Calu3 (cell line): ENCODE measurements at regions not wholly inside any gene's neighbourhood (a gene's known extent, or its start where the extent isn't known, plus 50 kb on each side); places are given as distances from the start of the nearest gene placed in this dataset.

Experiments
- BruUV-seq: library from RNA; stranded (reverse); fragments of 400-500 nt; replicated peaks from 2 replicates; lab custom pipeline; 2021; lab: Mats Ljungman, UMichigan
- CTCF ChIA-PET: fragments of 300-600 bp; sonication (Branson Sonifier 250); formaldehyde crosslinking; loops from one replicate; lab custom pipeline; 2022; ENCODE audit warnings: antibody characterized with exemption; lab: Charles Lee
- DNase-seq: peaks from one replicate; pipeline ENCODE4 v3.0.0; 2022
- H3K27ac Mint-ChIP-seq: one replicate; pipeline ENCODE4 v1.8.0; 2022; ENCODE audit warnings: mixed read lengths; ENCODE audit not compliant: unreplicated experiment
- H3K27me3 Mint-ChIP-seq: one replicate; pipeline ENCODE4 v1.8.0; 2022; ENCODE audit warnings: mixed read lengths; ENCODE audit not compliant: unreplicated experiment
- H3K36me3 Mint-ChIP-seq: one replicate; pipeline ENCODE4 v1.8.0; 2022; ENCODE audit warnings: mild to moderate bottlenecking, moderate library complexity, mixed read lengths; ENCODE audit not compliant: insufficient read depth, unreplicated experiment
- H3K4me1 Mint-ChIP-seq: one replicate; pipeline ENCODE4 v1.8.0; 2022; ENCODE audit warnings: mild to moderate bottlenecking, low read depth, mixed read lengths; ENCODE audit not compliant: unreplicated experiment
- H3K4me3 Mint-ChIP-seq: one replicate; pipeline ENCODE4 v1.8.0; 2022; ENCODE audit warnings: mild to moderate bottlenecking, low read depth, moderate library complexity, mixed read lengths; ENCODE audit not compliant: unreplicated experiment
- H3K9me3 Mint-ChIP-seq: one replicate; pipeline ENCODE4 v1.8.0; 2022; ENCODE audit warnings: low read depth, mixed read lengths; ENCODE audit not compliant: unreplicated experiment
- CTCF ChIP-seq: fragments of 200-600 bp; IDR thresholded peaks from one replicate; pipeline ENCODE4 v1.8.0; 2022; ENCODE audit warnings: antibody characterized with exemption; ENCODE audit not compliant: unreplicated experiment
- intact Hi-C: fragments of 100-400 bp; cut with micrococcal nuclease; formaldehyde crosslinking; loops from one replicate; pipeline ENCODE4 v1.10.0; 2022; ENCODE audit not compliant: unreplicated experiment

DNA sequence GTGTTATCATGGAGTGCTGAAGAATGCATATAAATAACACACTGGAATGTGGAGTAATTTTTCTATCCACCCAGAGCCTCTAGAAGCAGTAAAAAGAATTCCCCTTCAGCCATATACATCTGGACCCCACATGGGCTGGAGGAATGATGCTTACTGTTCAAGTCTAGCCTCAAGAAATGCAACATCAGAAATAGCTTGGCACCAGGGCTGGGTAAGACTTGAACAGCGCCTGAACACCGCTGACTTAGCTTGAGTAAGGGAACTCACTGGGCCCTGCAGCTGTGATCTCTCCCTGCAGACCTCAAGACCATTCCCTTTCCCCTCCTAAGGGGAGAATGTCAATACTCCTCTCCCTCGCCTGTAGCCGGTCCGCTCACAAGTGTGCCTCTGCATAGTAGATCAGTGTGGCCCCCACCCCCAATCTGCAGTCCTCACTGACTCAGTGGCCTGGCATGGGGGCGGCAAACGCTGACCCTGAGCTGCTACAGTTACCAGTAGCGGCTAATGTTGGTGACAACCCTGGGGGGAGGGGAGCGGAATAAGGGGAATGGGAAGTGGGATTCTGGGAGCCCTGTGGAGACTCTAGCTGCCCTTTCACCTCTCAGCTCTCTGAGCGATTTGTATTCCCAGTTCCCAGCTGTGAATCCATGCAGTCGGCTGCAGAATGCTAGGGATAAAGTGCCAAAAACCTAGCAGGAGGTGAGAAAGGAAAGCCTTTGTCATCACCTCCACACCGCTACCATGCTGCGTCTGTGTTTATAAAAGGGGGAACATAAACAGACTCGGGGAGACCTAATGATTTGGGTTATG, 483.9 kb downstream of the DISC1 start:
- H3K27ac Mint-ChIP-seq = no peak overlapping the region
- H3K27me3 Mint-ChIP-seq = no peaks in the 10 kb centered on the region
- CTCF ChIA-PET = no interaction called here
- H3K9me3 Mint-ChIP-seq = peaks cover 4% of the 10 kb centered on the region
- H3K4me1 Mint-ChIP-seq = no peaks in the 10 kb centered on the region
- no peak for TF ChIP-seq CTCF
- intact Hi-C loops = no loop called here
- DNase-seq = no peak
- no peak overlapping the region for H3K4me3 Mint-ChIP-seq
- no TSS peak for BruUV-seq
- no peaks in the 10 kb centered on the region for H3K36me3 Mint-ChIP-seq

DNA sequence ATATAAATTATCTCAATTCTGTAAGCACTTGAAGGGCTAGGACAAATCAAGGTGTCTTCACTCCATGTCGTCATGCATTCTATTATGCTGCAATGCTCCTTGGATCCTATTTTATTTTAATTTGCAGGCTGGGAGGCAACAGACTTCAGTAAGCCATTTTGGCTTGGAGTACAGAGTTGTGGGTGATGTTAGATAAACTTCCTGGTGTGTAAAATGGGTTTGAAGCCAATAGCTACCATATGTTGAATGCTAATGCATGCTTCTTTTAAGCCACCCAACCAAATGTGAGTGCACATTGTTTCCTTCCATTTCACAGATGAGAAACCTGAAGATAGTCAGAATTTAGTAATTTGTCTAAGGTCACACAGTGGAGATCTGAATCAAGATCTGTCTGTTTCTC, 482.8 kb downstream of the DISC1 start:
- Mint-ChIP-seq H3K4me1 (no peaks in the 10 kb centered on the region), H3K4me3 (no peak overlapping the region), H3K9me3 (peaks cover 4% of the 10 kb centered on the region), H3K27me3 (no peaks in the 10 kb centered on the region), H3K27ac (no peak overlapping the region), H3K36me3 (no peaks in the 10 kb centered on the region)
- intact Hi-C loops = no loop called here
- CTCF ChIA-PET = no interaction called here
- no peak for TF ChIP-seq CTCF
- no peak for DNase-seq
- no TSS peak for BruUV-seq

DNA sequence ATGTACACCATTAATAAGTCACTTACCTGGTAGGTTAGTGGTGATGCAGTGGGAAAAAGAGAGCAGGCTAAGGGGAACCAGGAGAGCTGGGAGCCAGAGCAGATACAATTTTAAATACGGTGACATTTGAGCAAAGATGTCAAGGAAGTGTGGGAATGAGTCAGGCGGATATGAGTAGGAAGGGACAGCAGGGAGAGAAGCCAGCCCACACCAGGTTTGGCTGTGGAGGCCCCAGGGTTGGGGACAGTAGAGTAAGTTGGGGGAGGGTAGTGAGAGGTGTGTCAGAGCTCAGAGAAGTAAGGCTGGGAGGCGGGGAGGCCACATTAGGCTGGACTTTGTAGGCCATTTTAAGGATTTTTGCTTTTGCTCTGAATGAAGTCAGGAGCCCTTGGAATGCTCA, 482.0 kb downstream of the DISC1 start:
- CTCF ChIA-PET = no interaction called here
- DNase-seq = no peak
- BruUV-seq = no TSS peak
- Mint-ChIP-seq H3K27ac (no peak overlapping the region), H3K36me3 (no peaks in the 10 kb centered on the region), H3K27me3 (no peaks in the 10 kb centered on the region), H3K4me3 (no peak overlapping the region), H3K4me1 (no peaks in the 10 kb centered on the region), H3K9me3 (peaks cover 7% of the 10 kb centered on the region)
- intact Hi-C loops = no loop called here
- TF ChIP-seq CTCF = no peak

- H3K4me3 Mint-ChIP-seq = no peak overlapping the region
- BruUV-seq = no TSS peak
- no peaks in the 10 kb centered on the region for H3K27me3 Mint-ChIP-seq
- intact Hi-C loops = no loop called here
- no peaks in the 10 kb centered on the region for H3K36me3 Mint-ChIP-seq
- H3K9me3 Mint-ChIP-seq = peaks cover 7% of the 10 kb centered on the region
- TF ChIP-seq CTCF = no peak
- H3K27ac Mint-ChIP-seq = no peak overlapping the region
- DNase-seq = no peak
- CTCF ChIA-PET = no interaction called here
- H3K4me1 Mint-ChIP-seq = no peaks in the 10 kb centered on the region
Observed at GRCh38 chr1:232106415-232106814, 479.8 kb downstream of the DISC1 start.
